H1 (cell line): ENCODE measurements at regions not wholly inside any gene's neighbourhood (a gene's known extent, or its start where the extent isn't known, plus 50 kb on each side); places are given as distances from the start of the nearest gene placed in this dataset.

Experiments used
- CTCF ChIA-PET: fragments of 300-600 bp; sonication (Branson Sonifier 250); formaldehyde crosslinking; loops from one replicate; lab custom pipeline; 2021; ENCODE audit not compliant: partially characterized antibody; lab: Charles Lee
- POLR2A ChIA-PET: fragments of 300-600 bp; sonication (Branson Sonifier 250); formaldehyde crosslinking; loops from one replicate; lab custom pipeline; 2021; ENCODE audit warnings: inconsistent platforms; ENCODE audit not compliant: partially characterized antibody; lab: Charles Lee
- DNase-seq, 2 experiments: peaks; one replicate each; pipeline versions ENCODE4 v3.0.0 to v3.0.0-alpha.2; 2010 to 2022; ENCODE audit warnings: low spot score in 2 of 2, low read depth in 1 of 2, mixed read lengths in 1 of 2
- FAIRE-seq: peaks from 2 replicates; lab custom pipeline; 2011; peaks lifted over from hg19 to GRCh38; lab: Jason Lieb, UNC
- H2AFZ ChIP-seq: 2 replicates; pipeline ENCODE4 v1.8.1; 2012; ENCODE audit warnings: low read length, inconsistent platforms
- H2AK5ac ChIP-seq: 2 replicates; pipeline ENCODE4 v1.6.1; 2013; ENCODE audit warnings: low read depth, low read length
- H2BK120ac ChIP-seq: replicated peaks from 2 replicates; pipeline ENCODE3; 2013; ENCODE audit warnings: low read depth, low read length, inconsistent platforms
- H2BK12ac ChIP-seq: 2 replicates; pipeline ENCODE4 v1.6.1; 2013; ENCODE audit warnings: low read depth, low read length
- H2BK15ac ChIP-seq: 2 replicates; pipeline ENCODE4 v1.6.1; 2013; ENCODE audit warnings: low read length
- H2BK20ac ChIP-seq: 2 replicates; pipeline ENCODE4 v1.6.1; 2013; ENCODE audit warnings: low read length
- H2BK5ac ChIP-seq: 2 replicates; pipeline ENCODE4 v1.6.1; 2013; ENCODE audit warnings: low read depth, low read length
- H3K14ac ChIP-seq: 2 replicates; pipeline ENCODE4 v1.6.1; 2013; ENCODE audit warnings: inconsistent platforms; ENCODE audit not compliant: insufficient read length
- H3K18ac ChIP-seq: 2 replicates; pipeline ENCODE4 v1.6.1; 2013; ENCODE audit warnings: low read length; ENCODE audit errors: extremely low read depth
- H3K23ac ChIP-seq: 2 replicates; pipeline ENCODE4 v1.6.1; 2013; ENCODE audit warnings: inconsistent platforms; ENCODE audit not compliant: insufficient read length
- H3K23me2 ChIP-seq: 2 replicates; pipeline ENCODE4 v1.6.1; 2013; ENCODE audit warnings: low read depth, low read length
- H3K27ac ChIP-seq: 2 replicates; pipeline ENCODE4 v1.6.1; 2011; ENCODE audit warnings: low read depth, low read length, inconsistent platforms
- H3K27me3 ChIP-seq, 4 experiments: replicated peaks in 1 of 4; 1 replicate in 1 of 4; 2 replicates in 3 of 4; pipeline versions ENCODE4 v1.6.1 to v1.8.1; 2011 to 2013; ENCODE audit warnings: low read length in 3 of 4, mild to moderate bottlenecking in 3 of 4, inconsistent platforms in 2 of 4, mixed read lengths in 2 of 4, moderate library complexity in 1 of 4; ENCODE audit not compliant: control insufficient read depth in 3 of 4, insufficient read depth in 3 of 4; ENCODE audit errors: extremely low read depth in 1 of 4
- H3K36me3 ChIP-seq, 4 experiments: 2 replicates each; pipeline versions ENCODE4 v1.6.1 to v1.8.1; 2011 to 2013; ENCODE audit warnings: mild to moderate bottlenecking in 4 of 4, low read length in 3 of 4, moderate library complexity in 2 of 4, control low read depth in 1 of 4, inconsistent platforms in 1 of 4; ENCODE audit not compliant: insufficient read depth in 4 of 4, control insufficient read depth in 2 of 4
- H3K4ac ChIP-seq: replicated peaks from 2 replicates; pipeline ENCODE3; 2013; ENCODE audit warnings: low read length, low read depth, mixed read lengths, inconsistent platforms; ENCODE audit not compliant: insufficient read length
- H3K4me1 ChIP-seq, 4 experiments: replicated peaks in 1 of 4; 1 replicate in 1 of 4; 2 replicates in 3 of 4; pipeline versions ENCODE4 v1.6.1 to v1.8.1; 2011 to 2013; ENCODE audit warnings: low read length in 3 of 4, inconsistent platforms in 2 of 4, mixed read lengths in 1 of 4; ENCODE audit not compliant: insufficient read depth in 4 of 4, control insufficient read depth in 3 of 4
- H3K4me2 ChIP-seq, 2 experiments: 2 replicates each; pipeline versions ENCODE4 v1.6.1 to v1.8.1; 2011 to 2013; ENCODE audit warnings: low read depth in 2 of 2, low read length in 2 of 2, control low read depth in 1 of 2, inconsistent platforms in 1 of 2, mild to moderate bottlenecking in 1 of 2; ENCODE audit not compliant: insufficient read depth in 1 of 2
- H3K4me3 ChIP-seq, 4 experiments: fragments of 200-600, 300-600 bp in 1 of 4; sonication (generic), shearing (Covaris generic), sonication (Bioruptor Twin) in 1 of 4; 2 replicates each; pipeline versions ENCODE4 v1.5.1 to v1.8.1; 2011 to 2016; ENCODE audit warnings: low read length in 4 of 4, low read depth in 3 of 4, control low read depth in 2 of 4, inconsistent platforms in 2 of 4, mild to moderate bottlenecking in 2 of 4, mixed read lengths in 1 of 4, moderate library complexity in 1 of 4; ENCODE audit not compliant: insufficient read depth in 2 of 4; ENCODE audit errors: extremely low read depth in 1 of 4
- H3K56ac ChIP-seq: replicated peaks from 2 replicates; pipeline ENCODE3; 2013; ENCODE audit warnings: low read depth, mild to moderate bottlenecking, mixed read lengths, low read length, inconsistent platforms; ENCODE audit not compliant: insufficient read length
- H3K79me1 ChIP-seq: 2 replicates; pipeline ENCODE4 v1.6.1; 2013; ENCODE audit warnings: low read depth, low read length, control low read depth
- H3K79me2 ChIP-seq, 2 experiments: 2 replicates each; pipeline versions ENCODE4 v1.6.1 to v1.8.1; 2012 to 2013; ENCODE audit warnings: low read length in 2 of 2, mild to moderate bottlenecking in 2 of 2, inconsistent platforms in 1 of 2; ENCODE audit not compliant: insufficient read depth in 2 of 2, control insufficient read depth in 1 of 2
- H3K9ac ChIP-seq, 4 experiments: replicated peaks in 1 of 4; 1 replicate in 1 of 4; 2 replicates in 3 of 4; pipeline versions ENCODE4 v1.6.1 to v1.8.1; 2011 to 2013; ENCODE audit warnings: low read depth in 3 of 4, low read length in 3 of 4, control low read depth in 2 of 4, mild to moderate bottlenecking in 2 of 4, moderate library complexity in 2 of 4, inconsistent platforms in 1 of 4; ENCODE audit errors: extremely low read depth in 1 of 4
- H3K9me3 ChIP-seq, 2 experiments: 2 replicates each; pipeline versions ENCODE4 v1.6.1 to v1.8.1; 2012 to 2013; ENCODE audit warnings: mild to moderate bottlenecking in 2 of 2, moderate library complexity in 2 of 2, control low read depth in 1 of 2, inconsistent platforms in 1 of 2, low read depth in 1 of 2, low read length in 1 of 2, mixed read lengths in 1 of 2; ENCODE audit not compliant: insufficient read depth in 2 of 2
- H4K20me1 ChIP-seq, 2 experiments: replicated peaks in 1 of 2; 2 replicates each; pipeline versions ENCODE3 to v1.8.1; 2011 to 2013; ENCODE audit warnings: inconsistent platforms in 2 of 2, low read length in 2 of 2, mild to moderate bottlenecking in 1 of 2; ENCODE audit not compliant: insufficient read depth in 2 of 2, control insufficient read depth in 1 of 2
- H4K5ac ChIP-seq: 2 replicates; pipeline ENCODE4 v1.6.1; 2013; ENCODE audit warnings: low read length, low read depth, mixed read lengths, inconsistent platforms; ENCODE audit not compliant: insufficient read length
- H4K8ac ChIP-seq: 2 replicates; pipeline ENCODE4 v1.8.0; 2013; ENCODE audit warnings: mild to moderate bottlenecking, moderate library complexity, low read length, inconsistent platforms; ENCODE audit not compliant: insufficient read depth; ENCODE audit errors: extremely low read depth
- H4K91ac ChIP-seq: replicated peaks from 2 replicates; pipeline ENCODE3; 2013; ENCODE audit warnings: low read length, mixed read lengths, inconsistent platforms; ENCODE audit not compliant: insufficient read length
- BRCA1 ChIP-seq: IDR thresholded peaks from 2 replicates; pipeline ENCODE4 v1.6.1; 2012; ENCODE audit warnings: low read depth, low read length, improper control_type of control experiment
- GTF2F1 ChIP-seq: IDR thresholded peaks from 2 replicates; pipeline ENCODE4 v1.6.1; 2012; ENCODE audit warnings: low read depth, low read length, improper control_type of control experiment, borderline replicate concordance
- HDAC6 ChIP-seq: IDR thresholded peaks from one replicate; pipeline ENCODE4 v1.7.1; 2012; ENCODE audit warnings: low read depth, mild to moderate bottlenecking, inconsistent platforms, low read length, moderate library complexity
- POLR2AphosphoS5 ChIP-seq: IDR thresholded peaks from 2 replicates; pipeline ENCODE4 v1.6.1; 2011; ENCODE audit warnings: low read depth, low read length
- RAD21 ChIP-seq, 2 experiments: IDR thresholded peaks in 1 of 2; conservative IDR thresholded peaks in 1 of 2; 2 replicates each; pipeline ENCODE4 v1.6.1; 2011; ENCODE audit warnings: low read depth in 2 of 2, low read length in 2 of 2, improper control_type of control experiment in 1 of 2, inconsistent platforms in 1 of 2, mild to moderate bottlenecking in 1 of 2, moderate library complexity in 1 of 2
- SP1 ChIP-seq: IDR thresholded peaks from 2 replicates; pipeline ENCODE4 v1.6.1; 2011; ENCODE audit warnings: low read depth, low read length
- SP2 ChIP-seq: IDR thresholded peaks from 2 replicates; pipeline ENCODE4 v1.6.1; 2012; ENCODE audit warnings: mild to moderate bottlenecking, low read length, inconsistent platforms
- TAF7 ChIP-seq: optimal IDR thresholded peaks from 2 replicates; pipeline ENCODE3; 2011; ENCODE audit warnings: low read depth, mild to moderate bottlenecking, inconsistent platforms, low read length, moderate library complexity, borderline replicate concordance
- WGBS, 2 experiments: shearing (Covaris generic) in 1 of 2; methylation state at CpG; one replicate each; pipeline versions ENCODE4 v1.1.6 to v1.1.7; 2013 to 2015; ENCODE audit warnings: low lambda C conversion rate in 2 of 2, mixed read lengths in 2 of 2, inconsistent platforms in 1 of 2, low coverage in 1 of 2, missing lambda C conversion rate in 1 of 2; ENCODE audit not compliant: insufficient replicate concordance in 2 of 2, insufficient coverage in 1 of 2, insufficient read length in 1 of 2; ENCODE audit errors: extremely low coverage in 1 of 2, missing lambda C conversion rate in 1 of 2; 5-methylcytosine and 5-hydroxymethylcytosine counted together
- TF ChIP-seq, protein P1 (sequence below): IDR thresholded peaks from 2 replicates; pipeline ENCODE4 v1.6.1; 2011; ENCODE audit warnings: low read length, improper control_type of control experiment

DNA sequence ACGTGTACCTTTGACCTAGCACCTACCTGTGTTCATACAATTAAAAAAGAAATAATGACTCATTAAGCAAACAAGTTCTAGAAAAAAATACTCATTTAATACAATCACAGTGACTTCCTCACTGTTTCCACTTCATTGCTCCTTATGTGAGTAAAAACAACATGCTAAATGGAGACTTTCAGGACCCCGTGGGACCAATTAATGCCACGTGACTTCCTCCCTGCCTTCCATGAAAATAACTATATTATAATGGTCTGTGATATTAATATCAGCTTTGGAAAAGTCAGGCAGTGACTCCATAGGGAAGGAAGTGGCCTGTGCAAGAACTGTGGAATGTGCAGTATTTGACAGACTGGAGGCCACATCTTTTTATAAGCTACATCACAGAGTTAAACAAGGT is 337.8 kb downstream of the HLX start:
- CTCF ChIA-PET, result no interaction called here
- no peaks in the 10 kb centered on the region for H3K79me1 ChIP-seq
- DNase-seq (no peak), FAIRE-seq (no peak)
- H2BK120ac ChIP-seq, result no peak overlapping the region
- no peak overlapping the region for H3K4me2 ChIP-seq
- H3K9ac ChIP-seq, result no peak overlapping the region
- no peak overlapping the region for H4K91ac ChIP-seq
- no peak overlapping the region for H2BK5ac ChIP-seq
- H3K27ac ChIP-seq, result no peak overlapping the region
- H2BK12ac ChIP-seq, result no peak overlapping the region
- H2BK20ac ChIP-seq, result no peak overlapping the region
- no peaks in the 10 kb centered on the region for H3K27me3 ChIP-seq
- no peaks in the 10 kb centered on the region for H3K23me2 ChIP-seq
- no peak overlapping the region for H3K18ac ChIP-seq
- no peak overlapping the region for H3K4me3 ChIP-seq
- H4K8ac ChIP-seq, result no peak overlapping the region
- WGBS, 2 experiments, result 85% methylated on average over 3 of the region's 3 CpGs; no CpG with 5 or more reads in 1 of the 2 experiments
- no peak overlapping the region for H3K56ac ChIP-seq
- no peaks in the 10 kb centered on the region for H3K79me2 ChIP-seq
- no peak overlapping the region for H2BK15ac ChIP-seq
- POLR2A ChIA-PET, result no interaction called here
- H3K4me1 ChIP-seq, result no peaks in the 10 kb centered on the region
- no peaks in the 10 kb centered on the region for H4K20me1 ChIP-seq
- no peaks in the 10 kb centered on the region for H3K36me3 ChIP-seq
- H3K4ac ChIP-seq, result no peak overlapping the region
- no peak overlapping the region for H2AFZ ChIP-seq
- H4K5ac ChIP-seq, result no peak overlapping the region
- no peak overlapping the region for H3K23ac ChIP-seq
- no peak overlapping the region for H3K14ac ChIP-seq
- no peaks in the 10 kb centered on the region; a peak in 1 of 4 replicates for H3K9me3 ChIP-seq
- H2AK5ac ChIP-seq, result no peak overlapping the region
- TF ChIP-seq SP1 (no peak), SP2 (no peak), TAF7 (no peak), HDAC6 (no peak), BRCA1 (no peak), GTF2F1 (no peak), RAD21 (IDR thresholded peaks at IDR 0.05 in 1 of 2, conservative IDR thresholded peaks at IDR 0.05 in 1 of 2; ENCODE audit: low read depth in 2 of 2, low read length in 2 of 2) (no peak), POLR2AphosphoS5 (no peak)
- TF ChIP-seq, protein P1, sequence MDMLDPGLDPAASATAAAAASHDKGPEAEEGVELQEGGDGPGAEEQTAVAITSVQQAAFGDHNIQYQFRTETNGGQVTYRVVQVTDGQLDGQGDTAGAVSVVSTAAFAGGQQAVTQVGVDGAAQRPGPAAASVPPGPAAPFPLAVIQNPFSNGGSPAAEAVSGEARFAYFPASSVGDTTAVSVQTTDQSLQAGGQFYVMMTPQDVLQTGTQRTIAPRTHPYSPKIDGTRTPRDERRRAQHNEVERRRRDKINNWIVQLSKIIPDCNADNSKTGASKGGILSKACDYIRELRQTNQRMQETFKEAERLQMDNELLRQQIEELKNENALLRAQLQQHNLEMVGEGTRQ, result no peak
